ENCODE measurements at regions not wholly inside any gene's neighbourhood (a gene's known extent, or its start where the extent isn't known, plus 50 kb on each side); places are given as distances from the start of the nearest gene placed in this dataset.

GRCh38 chr17:27226611-27227230 lies 67.2 kb upstream of the WSB1 start:
- TF ChIP-seq POLR2A (IDR thresholded peaks at IDR 0.05; ENCODE audit: low read length) = no peak
- no peak for TF ChIP-seq GATA1 (IDR thresholded peaks at IDR 0.05; ENCODE audit: low read depth, low read length)
